Heart left ventricle (tissue), 16 donors: ENCODE measurements at regions not wholly inside any gene's neighbourhood (a gene's known extent, or its start where the extent isn't known, plus 50 kb on each side); places are given as distances from the start of the nearest gene placed in this dataset.

Experiments
- ATAC-seq, 4 donors: fragments of 200-7000 bp; cut with Tn5 transposase; one replicate each; pipeline ENCODE4 v1.9.1; 2020 to 2022; ENCODE audit warnings: moderate library complexity in 4 of 4, mild to moderate bottlenecking in 3 of 4, moderate number of reproducible peaks in 1 of 4
- DNase-seq, 5 donors: peaks; one replicate each; pipeline ENCODE4 v3.0.0-alpha.2; 2020
- H3K27ac ChIP-seq, 12 donors: fragments of 200-600 bp; sonication (generic) in 4 of 12; one replicate each; pipeline versions ENCODE4 v1.5.0 to v1.8.0; 2016 to 2022; ENCODE audit warnings: mild to moderate bottlenecking in 2 of 12
- H3K27me3 ChIP-seq, 9 donors: fragments of 200-600 bp; sonication (generic) in 2 of 9; one replicate each; pipeline versions ENCODE4 v1.5.1 to v1.8.0; 2016 to 2022; ENCODE audit warnings: mild to moderate bottlenecking in 3 of 9
- H3K36me3 ChIP-seq, 9 donors: fragments of 200-600 bp; sonication (generic) in 2 of 9; one replicate each; pipeline versions ENCODE4 v1.5.0 to v1.8.0; 2018 to 2022; ENCODE audit warnings: mild to moderate bottlenecking in 2 of 9
- H3K4me1 ChIP-seq, 12 donors: fragments of 200-600 bp; sonication (generic) in 4 of 12; one replicate each; pipeline versions ENCODE4 v1.5.0 to v1.8.0; 2016 to 2022; ENCODE audit warnings: mild to moderate bottlenecking in 3 of 12
- H3K4me3 ChIP-seq, 12 donors: fragments of 200-600 bp; sonication (generic) in 4 of 12; one replicate each; pipeline versions ENCODE4 v1.5.0 to v1.8.0; 2017 to 2022; ENCODE audit warnings: mild to moderate bottlenecking in 9 of 12, moderate library complexity in 4 of 12
- H3K9me3 ChIP-seq, 12 donors: fragments of 200-600 bp; sonication (generic) in 4 of 12; one replicate each; pipeline versions ENCODE4 v1.5.0 to v1.8.0; 2016 to 2022; ENCODE audit warnings: mild to moderate bottlenecking in 1 of 12
- POLR2A ChIP-seq, 2 donors: fragments of 450-650 bp; IDR thresholded peaks; one replicate each; pipeline ENCODE4 v1.6.1; 2017; ENCODE audit warnings: antibody characterized with exemption in 2 of 2, mild to moderate bottlenecking in 2 of 2, moderate library complexity in 2 of 2
- WGBS, 4 donors: extraction: QIAGEN DNeasy Blood & Tissue Kit in 2 of 4; methylation state at CpG; one replicate each; pipeline versions ENCODE4 v1.1.5 to v1.1.7; 2013 to 2018; 5-methylcytosine and 5-hydroxymethylcytosine counted together
- intact Hi-C, 10 donors: fragments of 100-400 bp; cut with DNase I; formaldehyde crosslinking; loops; one replicate each; pipeline versions ENCODE4 v1.11.1 to v1.14.2; 2022
- TF ChIP-seq, protein P1 (sequence below), 12 donors: fragments of 200-600 bp; sonication (generic) in 4 of 12; IDR thresholded peaks; one replicate each; pipeline versions ENCODE4 v1.5.0 to v1.8.0; 2018 to 2022; ENCODE audit warnings: antibody characterized with exemption in 12 of 12, mild to moderate bottlenecking in 5 of 12
- donor health status: ischemic (EF 13 %, LVEDD 7.1; RV severe dilation, severe dysfunction).
- donor health status: healthy with polysubstance abuse.
- donor health status: DM: no; HTN: yes; CAD: no.
- donor health status: DM: no; HTN: no; CAD: no.
- donor health status: ischemic (EF 25% LVEDD 6.9; RV normal size, moderate dysfunction).
- donor health status: ischemic (EF 25% LVEDD 5.7; RV mildly dilated, moderate dysfunction).
- donor health status: healthy.
- donor health status: DM: yes; HTN: yes; CAD: no.
- donor health status: ischemic (EF 35%, LVEDD 5.7; RV mildly dilated, moderate dysfunction).
- donor health status: nonischemic (EF 11% LVEDD 7.7; RV severe dilation, severe dysfunction).
- donor health status: DM: yes; HTN: yes; CAD: no.
- donor health status: PGD.
- donor health status: ischemic (EF 29% LVEDD 5.4; RV normal size, mild dysfunction).
- donor health status: nonischemic (EF 23%, LVEDD 6.1; RV moderate dilation, normal function).

DNA sequence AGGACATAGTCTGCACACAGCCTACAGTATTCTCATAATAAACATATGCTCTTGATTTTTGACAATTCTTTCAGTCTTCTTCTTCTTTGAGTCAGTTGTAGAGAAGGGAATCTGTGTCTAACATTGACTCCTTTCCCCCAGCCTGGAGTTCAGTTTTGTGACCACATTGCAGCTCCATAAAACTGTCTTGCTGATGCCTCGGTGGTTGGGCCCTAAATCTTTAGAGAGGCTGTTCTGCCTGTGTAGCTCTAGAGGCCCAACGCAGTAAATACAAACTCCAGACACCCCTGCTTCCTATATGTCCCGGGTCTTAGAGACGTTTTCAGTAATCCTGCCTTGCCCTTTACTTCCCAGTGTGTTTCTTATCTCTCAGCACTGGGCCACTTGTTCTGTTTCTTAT is 639.5 kb upstream of the AADAT start:
- no peaks in the 10 kb centered on the region for H3K27me3 ChIP-seq
- no peaks in the 10 kb centered on the region for H3K4me1 ChIP-seq
- H3K27ac ChIP-seq: no peak overlapping the region
- intact Hi-C loops: no loop called here
- 41 to 62% (median 44%) methylated on average over 4 of the region's 4 CpGs for WGBS, 4 donors
- TF ChIP-seq, protein P1, sequence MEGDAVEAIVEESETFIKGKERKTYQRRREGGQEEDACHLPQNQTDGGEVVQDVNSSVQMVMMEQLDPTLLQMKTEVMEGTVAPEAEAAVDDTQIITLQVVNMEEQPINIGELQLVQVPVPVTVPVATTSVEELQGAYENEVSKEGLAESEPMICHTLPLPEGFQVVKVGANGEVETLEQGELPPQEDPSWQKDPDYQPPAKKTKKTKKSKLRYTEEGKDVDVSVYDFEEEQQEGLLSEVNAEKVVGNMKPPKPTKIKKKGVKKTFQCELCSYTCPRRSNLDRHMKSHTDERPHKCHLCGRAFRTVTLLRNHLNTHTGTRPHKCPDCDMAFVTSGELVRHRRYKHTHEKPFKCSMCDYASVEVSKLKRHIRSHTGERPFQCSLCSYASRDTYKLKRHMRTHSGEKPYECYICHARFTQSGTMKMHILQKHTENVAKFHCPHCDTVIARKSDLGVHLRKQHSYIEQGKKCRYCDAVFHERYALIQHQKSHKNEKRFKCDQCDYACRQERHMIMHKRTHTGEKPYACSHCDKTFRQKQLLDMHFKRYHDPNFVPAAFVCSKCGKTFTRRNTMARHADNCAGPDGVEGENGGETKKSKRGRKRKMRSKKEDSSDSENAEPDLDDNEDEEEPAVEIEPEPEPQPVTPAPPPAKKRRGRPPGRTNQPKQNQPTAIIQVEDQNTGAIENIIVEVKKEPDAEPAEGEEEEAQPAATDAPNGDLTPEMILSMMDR (IDR thresholded peaks at IDR 0.05): no peak
- no peak for TF ChIP-seq POLR2A (IDR thresholded peaks at IDR 0.05)
- DNase-seq: no peak
- H3K9me3 ChIP-seq: no peaks in the 10 kb centered on the region
- H3K36me3 ChIP-seq: no peaks in the 10 kb centered on the region
- ATAC-seq: no peak
- no peak overlapping the region for H3K4me3 ChIP-seq

DNA sequence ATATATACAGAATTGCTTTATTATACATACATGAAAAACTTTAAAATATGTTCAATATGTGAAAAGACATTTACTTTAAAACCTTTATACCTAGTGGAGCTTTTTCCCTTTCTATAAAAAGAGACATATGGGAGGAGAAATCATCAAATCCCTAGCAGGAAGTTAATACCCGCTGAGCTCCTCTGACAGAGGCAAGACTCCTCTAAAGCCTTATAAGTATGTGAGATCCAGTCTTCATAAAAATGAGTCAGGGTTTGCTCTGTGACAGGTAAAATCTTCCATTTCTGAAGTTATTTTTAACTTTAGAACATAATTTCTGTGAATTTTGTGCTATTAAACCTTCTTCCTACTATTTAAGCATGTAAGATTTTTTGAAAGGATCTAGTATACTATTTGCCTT is 634.4 kb upstream of the AADAT start:
- no peak overlapping the region for H3K27ac ChIP-seq
- 65 to 74% (median 67%) methylated on average over 1 of the region's 1 CpG for WGBS, 4 donors
- TF ChIP-seq, protein P1 (IDR thresholded peaks at IDR 0.05): no peak
- TF ChIP-seq POLR2A (IDR thresholded peaks at IDR 0.05): no peak
- H3K4me3 ChIP-seq: no peak overlapping the region
- H3K9me3 ChIP-seq: no peaks in the 10 kb centered on the region
- DNase-seq (no peak), ATAC-seq (no peak)
- no peaks in the 10 kb centered on the region for H3K27me3 ChIP-seq
- no peaks in the 10 kb centered on the region for H3K4me1 ChIP-seq
- H3K36me3 ChIP-seq: no peaks in the 10 kb centered on the region
- intact Hi-C loops: no loop called here

DNA sequence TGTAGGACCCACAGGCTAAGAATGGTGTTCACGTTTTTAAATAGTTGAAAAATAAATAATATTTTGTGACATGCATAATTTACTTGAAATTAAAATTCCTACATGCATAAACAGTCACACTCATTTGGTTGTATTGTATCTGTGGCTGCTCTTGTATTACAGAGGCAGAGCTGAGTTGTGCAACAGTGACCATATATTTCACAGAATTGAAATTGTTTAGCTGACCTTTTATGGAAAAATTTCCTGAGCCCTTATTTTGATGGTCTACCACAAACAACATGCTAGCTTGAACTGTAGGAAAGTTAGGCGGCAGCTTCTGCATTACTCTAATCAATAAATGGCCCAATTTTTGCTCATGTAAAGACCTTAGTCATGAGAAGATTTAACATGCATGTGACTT is 633.4 kb upstream of the AADAT start:
- intact Hi-C loops: no loop called here
- Histone ChIP-seq H3K36me3 (no peaks in the 10 kb centered on the region), H3K9me3 (no peaks in the 10 kb centered on the region), H3K27ac (no peak overlapping the region), H3K4me3 (no peak overlapping the region), H3K4me1 (no peaks in the 10 kb centered on the region), H3K27me3 (no peaks in the 10 kb centered on the region)
- DNase-seq (no peak), ATAC-seq (no peak)
- TF ChIP-seq POLR2A (IDR thresholded peaks at IDR 0.05): no peak
- TF ChIP-seq, protein P1 (IDR thresholded peaks at IDR 0.05): no peak
- WGBS, 4 donors: 70 to 84% (median 78%) methylated on average over 2 of the region's 2 CpGs

DNA sequence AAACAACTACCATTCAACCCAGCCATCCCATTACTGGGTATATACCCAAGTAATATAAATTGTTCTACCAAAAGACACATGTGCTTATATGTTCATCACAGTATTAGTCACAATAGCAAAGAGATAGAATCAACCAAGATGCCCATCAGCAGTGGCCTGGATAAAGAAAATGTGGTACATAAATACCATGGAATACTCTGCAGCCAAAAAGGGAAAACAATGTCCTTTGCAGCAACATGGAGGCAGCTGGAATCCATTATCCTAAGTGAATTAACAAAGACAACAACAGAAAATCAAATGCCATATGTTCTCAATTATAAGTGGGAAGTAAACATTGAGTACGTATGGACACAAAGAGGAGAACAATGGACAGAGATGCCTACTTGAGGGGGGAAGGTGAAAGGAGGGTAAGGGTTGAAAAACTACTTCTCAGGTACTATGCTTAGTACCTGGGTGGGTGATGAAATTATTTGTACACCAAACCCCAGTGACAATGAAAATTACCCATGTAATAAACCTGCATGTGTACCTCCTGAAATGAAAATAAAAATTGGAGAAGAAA is 632.1 kb upstream of the AADAT start:
- WGBS, 4 donors: 66 to 74% (median 67%) methylated on average over 1 of the region's 1 CpG
- TF ChIP-seq, protein P1 (IDR thresholded peaks at IDR 0.05): no peak
- no peak for TF ChIP-seq POLR2A (IDR thresholded peaks at IDR 0.05)
- no peaks in the 10 kb centered on the region for H3K36me3 ChIP-seq
- DNase-seq (no peak), ATAC-seq (no peak)
- H3K27ac ChIP-seq: no peak overlapping the region
- no peaks in the 10 kb centered on the region for H3K9me3 ChIP-seq
- H3K27me3 ChIP-seq: no peaks in the 10 kb centered on the region
- no peak overlapping the region for H3K4me3 ChIP-seq
- no peaks in the 10 kb centered on the region for H3K4me1 ChIP-seq
- intact Hi-C loops: no loop called here
